BE2C (cell line): ENCODE measurements at regions not wholly inside any gene's neighbourhood (a gene's known extent, or its start where the extent isn't known, plus 50 kb on each side); places are given as distances from the start of the nearest gene placed in this dataset.
"Not testable (repeated sequence)": the region's sequence is repeated elsewhere in the genome, so short reads cannot be mapped to it uniquely, and the experiment has no call there.

Experiments
- DNase-seq: peaks from one replicate; pipeline ENCODE4 v3.0.0-alpha.2; 2020
- H3K27me3 ChIP-seq: fragments of 250-450 bp; sonication (Bioruptor Pico); 2 replicates; pipeline ENCODE4 v1.5.1; 2020; ENCODE audit warnings: mild to moderate bottlenecking
- H3K36me3 ChIP-seq: fragments of 250-450 bp; sonication (Bioruptor Pico); 2 replicates; pipeline ENCODE4 v1.5.1; 2020; ENCODE audit warnings: mild to moderate bottlenecking
- H3K4me1 ChIP-seq: fragments of 250-450 bp; sonication (Bioruptor Pico); 2 replicates; pipeline ENCODE4 v1.5.1; 2020
- H3K4me3 ChIP-seq: 2 replicates; pipeline ENCODE4 v1.5.1; 2011; ENCODE audit warnings: low read depth, low read length
- H3K9me3 ChIP-seq: fragments of 250-450 bp; sonication (Bioruptor Pico); 2 replicates; pipeline ENCODE4 v1.5.1; 2020
- CTCF ChIP-seq: IDR thresholded peaks from 2 replicates; pipeline ENCODE4 v1.5.1; 2012; ENCODE audit warnings: mild to moderate bottlenecking, low read depth, low read length

GRCh38 chr1:192887426-192887825, 78.6 kb downstream of the RGS2 start:
- no peaks in the 10 kb centered on the region for H3K9me3 ChIP-seq
- DNase-seq: no peak

GRCh38 chr1:192888574-192888973, 79.7 kb downstream of the RGS2 start:
- H3K27me3 ChIP-seq: no peaks in the 10 kb centered on the region
- peaks cover 8% of the 10 kb centered on the region; the same call in 1 of the 2 replicates for H3K4me1 ChIP-seq

More at GRCh38 chr1:192887426-192887825, 78.6 kb downstream of the RGS2 start:
- no peak overlapping the region for H3K4me3 ChIP-seq
- no peaks in the 10 kb centered on the region for H3K36me3 ChIP-seq
- peaks cover 8% of the 10 kb centered on the region; the same call in 1 of the 2 replicates for H3K4me1 ChIP-seq
- H3K27me3 ChIP-seq: no peaks in the 10 kb centered on the region
- TF ChIP-seq CTCF: no peak

GRCh38 chr1:192889082-192889481, 80.2 kb downstream of the RGS2 start:
- no peak for TF ChIP-seq CTCF
- Histone ChIP-seq H3K4me1 (peaks cover 8% of the 10 kb centered on the region; the same call in 1 of the 2 replicates), H3K27me3 (no peaks in the 10 kb centered on the region), H3K36me3 (no peaks in the 10 kb centered on the region), H3K4me3 (no peak overlapping the region), H3K9me3 (no peaks in the 10 kb centered on the region)
- no peak for DNase-seq

More at GRCh38 chr1:192888574-192888973, 79.7 kb downstream of the RGS2 start:
- Histone ChIP-seq H3K9me3 (no peaks in the 10 kb centered on the region), H3K36me3 (no peaks in the 10 kb centered on the region), H3K4me3 (no peak overlapping the region)
- no peak for DNase-seq
- TF ChIP-seq CTCF: no peak

GRCh38 chr1:192890134-192890533, 81.3 kb downstream of the RGS2 start:
- H3K9me3 ChIP-seq: no peaks in the 10 kb centered on the region
- H3K36me3 ChIP-seq: no peaks in the 10 kb centered on the region
- no peaks in the 10 kb centered on the region; the same call in 1 of the 2 replicates for H3K4me1 ChIP-seq
- no peak for TF ChIP-seq CTCF
- no peak for DNase-seq
- no peaks in the 10 kb centered on the region for H3K27me3 ChIP-seq
- no peak overlapping the region for H3K4me3 ChIP-seq

- H3K9me3 ChIP-seq: no peaks in the 10 kb centered on the region
- H3K27me3 ChIP-seq: no peaks in the 10 kb centered on the region
- no peak overlapping the region for H3K4me3 ChIP-seq
- TF ChIP-seq CTCF: no peak
- DNase-seq: no peak
- no peaks in the 10 kb centered on the region for H3K36me3 ChIP-seq
- no peaks in the 10 kb centered on the region for H3K4me1 ChIP-seq
These were observed 84.1 kb downstream of the RGS2 start for GRCh38 chr1:192892934-192893333.

GRCh38 chr1:192895487-192895886, 86.6 kb downstream of the RGS2 start:
- H3K4me1 ChIP-seq, H3K9me3 ChIP-seq, H3K27me3 ChIP-seq, H3K4me3 ChIP-seq, H3K36me3 ChIP-seq, DNase-seq: not testable (repeated sequence)

GRCh38 chr1:192896376-192896775, 87.5 kb downstream of the RGS2 start:
- Histone ChIP-seq H3K36me3 (no peaks in the 10 kb centered on the region), H3K4me3 (no peak overlapping the region), H3K4me1 (no peaks in the 10 kb centered on the region), H3K27me3 (no peaks in the 10 kb centered on the region), H3K9me3 (no peaks in the 10 kb centered on the region)
- DNase-seq: no peak
- no peak for TF ChIP-seq CTCF
